Mucosa of descending colon (tissue), 3 donors: ENCODE measurements at regions not wholly inside any gene's neighbourhood (a gene's known extent, or its start where the extent isn't known, plus 50 kb on each side); places are given as distances from the start of the nearest gene placed in this dataset.

ENCODE experiments used
- ATAC-seq: fragments of 200-7000 bp; cut with Tn5 transposase; one replicate; pipeline ENCODE4 v1.9.1; 2020; ENCODE audit warnings: mild to moderate bottlenecking, moderate library complexity
- DNase-seq, 3 donors: peaks; one replicate each; pipeline ENCODE4 v3.0.0-alpha.2; 2020
- H3K36me3 ChIP-seq: fragments of 200-600 bp; one replicate; pipeline ENCODE4 v1.8.0; 2021; ENCODE audit warnings: low read depth, mild to moderate bottlenecking
- H3K4me1 ChIP-seq: fragments of 200-600 bp; one replicate; pipeline ENCODE4 v1.8.0; 2021; ENCODE audit warnings: low read depth, mild to moderate bottlenecking
- H3K4me3 ChIP-seq: fragments of 200-600 bp; one replicate; pipeline ENCODE4 v1.8.0; 2021; ENCODE audit warnings: mild to moderate bottlenecking
- H3K9me3 ChIP-seq: fragments of 200-600 bp; one replicate; pipeline ENCODE4 v1.8.0; 2021; ENCODE audit warnings: mild to moderate bottlenecking
- intact Hi-C, 2 donors: fragments of 100-400 bp; cut with DNase I in 1 of 2; cut with micrococcal nuclease in 1 of 2; formaldehyde crosslinking; loops; one replicate each; pipeline versions ENCODE4 v1.11.0 to v1.11.1; 2022; cut with DNase I, micrococcal nuclease
- TF ChIP-seq, protein P1 (sequence below): fragments of 200-600 bp; IDR thresholded peaks from one replicate; pipeline ENCODE4 v1.8.0; 2022; ENCODE audit warnings: antibody characterized with exemption, mild to moderate bottlenecking
- donor health status: DM: no; HTN: no; CAD: no; lungs with moderate emphysema.
- donor health status: DM: no; HTN: no; CAD: no.
- donor health status: DM: no; HTN: yes; CAD: no.

DNA sequence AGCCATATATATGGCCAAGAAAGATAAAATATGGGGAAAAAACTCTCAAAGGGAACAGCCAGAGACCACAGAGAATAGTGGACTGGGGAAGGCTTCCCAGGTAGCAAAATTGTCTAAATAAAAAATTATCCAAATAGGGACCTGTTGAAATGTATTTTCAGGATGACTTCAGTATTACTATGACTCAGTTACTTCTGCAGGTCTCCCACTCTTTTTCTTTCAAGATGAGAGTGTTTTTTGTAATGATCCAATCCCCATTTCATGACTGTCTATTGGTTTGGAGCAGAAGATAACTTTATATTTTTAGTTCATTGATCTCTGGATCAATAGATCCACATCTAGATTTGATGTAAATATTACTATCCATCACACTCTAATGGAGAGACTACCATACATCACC is 372.1 kb upstream of the EMCN start:
- TF ChIP-seq, protein P1, sequence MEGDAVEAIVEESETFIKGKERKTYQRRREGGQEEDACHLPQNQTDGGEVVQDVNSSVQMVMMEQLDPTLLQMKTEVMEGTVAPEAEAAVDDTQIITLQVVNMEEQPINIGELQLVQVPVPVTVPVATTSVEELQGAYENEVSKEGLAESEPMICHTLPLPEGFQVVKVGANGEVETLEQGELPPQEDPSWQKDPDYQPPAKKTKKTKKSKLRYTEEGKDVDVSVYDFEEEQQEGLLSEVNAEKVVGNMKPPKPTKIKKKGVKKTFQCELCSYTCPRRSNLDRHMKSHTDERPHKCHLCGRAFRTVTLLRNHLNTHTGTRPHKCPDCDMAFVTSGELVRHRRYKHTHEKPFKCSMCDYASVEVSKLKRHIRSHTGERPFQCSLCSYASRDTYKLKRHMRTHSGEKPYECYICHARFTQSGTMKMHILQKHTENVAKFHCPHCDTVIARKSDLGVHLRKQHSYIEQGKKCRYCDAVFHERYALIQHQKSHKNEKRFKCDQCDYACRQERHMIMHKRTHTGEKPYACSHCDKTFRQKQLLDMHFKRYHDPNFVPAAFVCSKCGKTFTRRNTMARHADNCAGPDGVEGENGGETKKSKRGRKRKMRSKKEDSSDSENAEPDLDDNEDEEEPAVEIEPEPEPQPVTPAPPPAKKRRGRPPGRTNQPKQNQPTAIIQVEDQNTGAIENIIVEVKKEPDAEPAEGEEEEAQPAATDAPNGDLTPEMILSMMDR: no peak
- Histone ChIP-seq H3K4me1 (peaks cover 9% of the 10 kb centered on the region), H3K9me3 (peaks cover 5% of the 10 kb centered on the region), H3K36me3 (no peaks in the 10 kb centered on the region), H3K4me3 (no peak overlapping the region)
- intact Hi-C loops: no loop called here
- ATAC-seq: no peak
- no peak for DNase-seq

DNA sequence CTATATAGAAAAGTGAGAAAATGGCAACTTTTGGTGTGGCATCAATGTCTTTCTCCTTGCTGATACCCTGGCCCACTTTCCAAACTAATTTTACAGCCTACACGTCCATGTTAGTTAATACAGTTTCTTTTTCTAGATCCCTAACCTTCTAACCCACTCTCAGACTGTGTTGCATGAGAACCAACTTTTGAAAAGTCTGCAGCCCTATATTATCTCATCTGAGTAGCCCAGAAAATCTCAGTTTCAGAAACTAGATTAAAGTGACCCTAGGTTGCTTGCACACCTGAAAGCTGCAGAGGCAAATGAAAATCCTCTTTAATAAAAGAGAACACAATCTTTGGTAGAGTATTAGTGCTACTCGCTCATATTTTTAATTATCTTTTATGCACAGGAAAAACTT is 371.6 kb upstream of the EMCN start:
- TF ChIP-seq, protein P1: no peak
- no peak overlapping the region for H3K4me3 ChIP-seq
- intact Hi-C loops: no loop called here
- no peak for ATAC-seq
- H3K4me1 ChIP-seq: peaks cover 7% of the 10 kb centered on the region
- no peaks in the 10 kb centered on the region for H3K36me3 ChIP-seq
- DNase-seq: no peak
- H3K9me3 ChIP-seq: peaks cover 5% of the 10 kb centered on the region

DNA sequence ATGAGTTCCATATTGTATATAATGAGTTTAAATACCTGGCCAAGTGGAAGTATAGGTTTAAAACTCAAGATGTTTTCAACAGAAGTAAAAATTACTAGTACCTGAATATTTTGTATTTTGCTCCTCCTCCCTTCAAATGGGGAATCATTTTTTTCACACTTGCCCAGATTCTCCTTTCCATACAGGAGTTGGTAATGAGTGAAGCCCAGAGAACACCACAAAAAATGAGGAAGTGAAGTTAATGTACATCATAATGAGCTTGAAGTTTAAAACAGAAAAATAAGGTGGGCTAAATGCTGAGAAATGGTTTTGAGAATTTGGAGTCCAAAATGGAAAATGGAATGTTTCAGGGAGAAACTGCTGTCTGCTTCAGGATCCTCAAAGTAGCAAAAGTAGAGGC is 364.8 kb upstream of the EMCN start:
- no peak for ATAC-seq
- Histone ChIP-seq H3K4me1 (no peaks in the 10 kb centered on the region), H3K4me3 (no peak overlapping the region), H3K36me3 (no peaks in the 10 kb centered on the region), H3K9me3 (peaks cover 3% of the 10 kb centered on the region)
- intact Hi-C loops: no loop called here
- TF ChIP-seq, protein P1: no peak
- no peak for DNase-seq

DNA sequence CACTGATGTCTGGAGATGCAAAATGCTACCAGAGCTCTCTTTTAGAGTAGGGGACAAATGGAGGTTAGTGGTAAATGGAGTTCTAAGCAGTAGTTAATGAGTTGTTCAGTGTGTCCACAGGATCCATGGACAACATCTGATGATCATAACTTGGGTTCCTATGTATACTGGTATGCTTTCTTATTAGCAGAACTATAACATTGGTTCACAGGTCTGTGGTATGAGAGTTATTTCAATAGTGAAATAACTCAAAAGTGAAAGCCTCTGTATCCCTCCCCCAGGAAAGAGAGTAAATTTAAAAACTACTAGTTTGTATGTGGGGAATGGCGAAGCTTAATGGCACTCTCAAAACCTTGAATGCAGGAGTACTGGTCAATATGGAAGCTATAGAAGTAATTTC is 363.5 kb upstream of the EMCN start:
- H3K4me3 ChIP-seq: no peak overlapping the region
- ATAC-seq: no peak
- no peaks in the 10 kb centered on the region for H3K36me3 ChIP-seq
- peaks cover 3% of the 10 kb centered on the region for H3K9me3 ChIP-seq
- TF ChIP-seq, protein P1: no peak
- H3K4me1 ChIP-seq: no peaks in the 10 kb centered on the region
- no peak for DNase-seq
- intact Hi-C loops: no loop called here

DNA sequence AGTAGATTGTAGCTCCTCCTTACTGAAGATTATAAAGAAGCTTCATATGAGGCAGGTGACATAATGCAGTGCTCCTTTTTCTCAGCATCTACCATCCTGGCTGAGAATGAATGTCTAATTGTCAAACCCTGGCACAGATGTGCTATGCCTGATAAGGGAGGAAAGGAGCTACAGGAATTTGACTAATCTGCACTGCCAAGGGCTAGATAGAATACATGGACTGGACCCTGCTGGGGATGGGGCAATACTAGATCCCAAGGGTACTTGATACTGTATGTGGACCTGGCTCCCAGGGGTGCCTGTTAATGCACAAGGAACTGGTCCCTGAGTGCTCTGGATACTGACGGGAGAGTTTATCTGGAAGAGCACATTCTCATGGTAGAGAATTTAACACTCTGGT is 362.2 kb upstream of the EMCN start:
- Histone ChIP-seq H3K4me3 (no peak overlapping the region), H3K9me3 (no peaks in the 10 kb centered on the region), H3K36me3 (no peaks in the 10 kb centered on the region), H3K4me1 (no peaks in the 10 kb centered on the region)
- DNase-seq (no peak), ATAC-seq (no peak)
- intact Hi-C loops: no loop called here
- TF ChIP-seq, protein P1: no peak

DNA sequence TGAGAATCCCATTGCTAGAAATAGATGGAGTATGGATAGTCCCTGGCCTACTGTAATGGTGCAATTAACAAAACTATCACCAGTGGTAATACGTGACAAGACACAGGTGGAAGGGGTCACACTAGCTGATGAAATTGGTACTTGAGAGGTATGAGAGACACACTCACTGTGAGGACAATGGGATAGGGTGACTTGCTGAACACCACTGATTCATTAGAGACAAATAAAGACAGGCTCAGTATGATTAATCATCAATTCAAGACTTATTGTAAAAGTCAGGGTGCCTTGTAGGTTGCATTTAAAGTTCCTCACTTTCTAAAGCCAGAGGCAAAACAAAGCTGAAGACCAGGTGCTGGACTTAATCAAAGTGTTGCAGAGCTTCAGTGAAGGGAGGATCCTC is 361.6 kb upstream of the EMCN start:
- H3K4me1 ChIP-seq: no peaks in the 10 kb centered on the region
- H3K9me3 ChIP-seq: no peaks in the 10 kb centered on the region
- TF ChIP-seq, protein P1: no peak
- intact Hi-C loops: no loop called here
- H3K36me3 ChIP-seq: no peaks in the 10 kb centered on the region
- no peak overlapping the region for H3K4me3 ChIP-seq
- DNase-seq (no peak), ATAC-seq (no peak)
